ENCODE measurements at regions not wholly inside any gene's neighbourhood (a gene's known extent, or its start where the extent isn't known, plus 50 kb on each side); places are given as distances from the start of the nearest gene placed in this dataset.

DNA sequence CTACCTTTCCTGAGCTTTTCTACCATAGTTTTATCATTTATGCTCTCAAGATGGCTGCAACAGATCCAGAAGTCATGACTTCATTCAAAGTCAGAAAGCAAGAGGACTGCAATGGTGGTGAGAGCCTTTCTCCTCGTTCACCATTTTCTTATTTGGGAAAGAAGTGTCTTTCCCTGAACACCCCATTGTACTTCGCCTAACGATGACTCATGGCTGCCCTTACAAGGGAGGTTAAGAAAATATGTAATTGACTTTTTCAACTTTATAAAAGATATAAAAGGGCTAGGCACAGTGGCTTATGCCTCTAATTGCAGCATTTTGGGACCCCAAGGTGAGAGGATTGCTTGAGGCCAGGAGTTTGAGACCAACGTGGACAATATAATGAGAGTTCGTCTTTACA lies 541.7 kb downstream of the METTL15 start:
- no peaks in the 10 kb centered on the region for H3K9me3 ChIP-seq (ENCODE audit: insufficient read depth, low read length)
- H3F3A ChIP-seq (ENCODE audit: insufficient read depth), result no peaks in the 10 kb centered on the region
- H3K27ac ChIP-seq (ENCODE audit: low read depth, low read length), result no peak overlapping the region
- no peak overlapping the region for H2AFZ ChIP-seq (ENCODE audit: low read depth, low read length, severe bottlenecking)
- H3K4me2 ChIP-seq (ENCODE audit: low read depth, low read length, poor library complexity, severe bottlenecking), result no peak overlapping the region
- H3K9me2 ChIP-seq (replicated peaks; ENCODE audit: insufficient read depth, low read length), result no peaks in the 10 kb centered on the region
- no peak overlapping the region for H3K4me3 ChIP-seq (ENCODE audit: insufficient read depth, low read length, poor library complexity, severe bottlenecking)
- H3K36me3 ChIP-seq (ENCODE audit: low read length), result no peaks in the 10 kb centered on the region
- H3K9ac ChIP-seq (ENCODE audit: low read length), result no peak overlapping the region
- H4K20me1 ChIP-seq (ENCODE audit: low read depth, low read length), result no peaks in the 10 kb centered on the region
- no peaks in the 10 kb centered on the region for H3K79me2 ChIP-seq (ENCODE audit: insufficient read depth, low read length)
- no peaks in the 10 kb centered on the region for H3K27me3 ChIP-seq (ENCODE audit: low read length)
- TF ChIP-seq CTCF (IDR thresholded peaks at IDR 0.05; ENCODE audit: insufficient read depth, low read length, poor library complexity, severe bottlenecking) (no peak), EZH2phosphoT487 (conservative IDR thresholded peaks at IDR 0.05; ENCODE audit: low read length) (no peak)

DNA sequence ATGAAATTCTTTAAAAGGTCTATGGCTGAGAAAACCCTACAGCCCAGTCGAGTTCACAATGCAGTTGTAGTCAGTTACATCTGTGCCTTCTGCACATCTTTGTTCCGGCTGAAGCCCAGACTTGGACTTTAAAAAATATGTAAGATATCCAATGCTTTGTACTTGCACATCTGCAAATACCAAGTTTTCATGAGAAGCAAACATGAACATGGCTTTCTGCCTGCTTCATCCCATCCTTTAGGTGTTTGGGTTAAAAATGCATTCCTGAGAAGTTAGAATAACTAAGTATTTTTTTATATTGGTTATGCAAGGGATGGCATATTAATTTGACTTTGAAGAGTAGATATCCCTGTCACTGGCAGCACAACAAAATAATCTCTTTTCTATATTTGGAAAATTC lies 528.4 kb downstream of the METTL15 start:
- H3K9ac ChIP-seq (ENCODE audit: low read length), result no peak overlapping the region
- no peak overlapping the region for H3K27ac ChIP-seq (ENCODE audit: low read depth, low read length)
- no peak overlapping the region for H2AFZ ChIP-seq (ENCODE audit: low read depth, low read length, severe bottlenecking)
- H3K4me2 ChIP-seq (ENCODE audit: low read depth, low read length, poor library complexity, severe bottlenecking), result no peak overlapping the region
- no peaks in the 10 kb centered on the region for H4K20me1 ChIP-seq (ENCODE audit: low read depth, low read length)
- H3F3A ChIP-seq (ENCODE audit: insufficient read depth), result no peaks in the 10 kb centered on the region
- no peak overlapping the region for H3K4me3 ChIP-seq (ENCODE audit: insufficient read depth, low read length, poor library complexity, severe bottlenecking)
- no peaks in the 10 kb centered on the region for H3K9me3 ChIP-seq (ENCODE audit: insufficient read depth, low read length)
- no peaks in the 10 kb centered on the region for H3K79me2 ChIP-seq (ENCODE audit: insufficient read depth, low read length)
- no peaks in the 10 kb centered on the region for H3K27me3 ChIP-seq (ENCODE audit: low read length)
- TF ChIP-seq CTCF (IDR thresholded peaks at IDR 0.05; ENCODE audit: insufficient read depth, low read length, poor library complexity, severe bottlenecking), result no peak
- no peak for TF ChIP-seq EZH2phosphoT487 (conservative IDR thresholded peaks at IDR 0.05; ENCODE audit: low read length)
- no peaks in the 10 kb centered on the region for H3K36me3 ChIP-seq (ENCODE audit: low read length)
- no peaks in the 10 kb centered on the region for H3K9me2 ChIP-seq (replicated peaks; ENCODE audit: insufficient read depth, low read length)

DNA sequence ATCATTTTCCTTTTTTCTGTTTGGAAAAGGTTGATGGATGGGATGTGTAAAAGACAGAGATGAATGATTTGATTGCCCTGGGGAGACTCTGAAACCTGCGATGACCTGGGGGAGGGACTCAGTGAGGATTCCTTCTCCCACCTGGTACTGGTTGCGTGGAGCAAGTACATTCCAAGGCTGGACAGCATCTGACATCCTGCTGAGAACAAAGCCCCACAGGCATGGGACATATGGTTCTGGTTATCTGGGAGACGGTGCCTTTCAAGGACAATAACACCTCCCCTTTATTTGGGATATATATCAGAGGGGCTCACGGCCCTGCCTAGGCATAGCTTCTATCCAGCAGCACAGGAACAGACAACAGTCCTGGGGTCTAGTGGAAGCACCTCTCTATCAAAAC lies 527.8 kb downstream of the METTL15 start:
- Histone ChIP-seq H2AFZ (ENCODE audit: low read depth, low read length, severe bottlenecking) (no peak overlapping the region), H3K4me2 (ENCODE audit: low read depth, low read length, poor library complexity, severe bottlenecking) (no peak overlapping the region), H4K20me1 (ENCODE audit: low read depth, low read length) (no peaks in the 10 kb centered on the region), H3K27ac (ENCODE audit: low read depth, low read length) (no peak overlapping the region), H3K36me3 (ENCODE audit: low read length) (no peaks in the 10 kb centered on the region), H3K9me2 (replicated peaks; ENCODE audit: insufficient read depth, low read length) (no peaks in the 10 kb centered on the region), H3K4me3 (ENCODE audit: insufficient read depth, low read length, poor library complexity, severe bottlenecking) (no peak overlapping the region), H3K9ac (ENCODE audit: low read length) (no peak overlapping the region), H3K79me2 (ENCODE audit: insufficient read depth, low read length) (no peaks in the 10 kb centered on the region), H3F3A (ENCODE audit: insufficient read depth) (no peaks in the 10 kb centered on the region), H3K27me3 (ENCODE audit: low read length) (no peaks in the 10 kb centered on the region), H3K9me3 (ENCODE audit: insufficient read depth, low read length) (no peaks in the 10 kb centered on the region)
- TF ChIP-seq EZH2phosphoT487 (conservative IDR thresholded peaks at IDR 0.05; ENCODE audit: low read length) (no peak), CTCF (IDR thresholded peaks at IDR 0.05; ENCODE audit: insufficient read depth, low read length, poor library complexity, severe bottlenecking) (no peak)

- no peak overlapping the region for H2AFZ ChIP-seq (ENCODE audit: low read depth, low read length, severe bottlenecking)
- H3F3A ChIP-seq (ENCODE audit: insufficient read depth), result no peaks in the 10 kb centered on the region
- H3K4me2 ChIP-seq (ENCODE audit: low read depth, low read length, poor library complexity, severe bottlenecking), result no peak overlapping the region
- no peak overlapping the region for H3K9ac ChIP-seq (ENCODE audit: low read length)
- H3K79me2 ChIP-seq (ENCODE audit: insufficient read depth, low read length), result no peaks in the 10 kb centered on the region
- no peaks in the 10 kb centered on the region for H4K20me1 ChIP-seq (ENCODE audit: low read depth, low read length)
- TF ChIP-seq EZH2phosphoT487 (conservative IDR thresholded peaks at IDR 0.05; ENCODE audit: low read length) (no peak), CTCF (IDR thresholded peaks at IDR 0.05; ENCODE audit: insufficient read depth, low read length, poor library complexity, severe bottlenecking) (no peak)
- no peaks in the 10 kb centered on the region for H3K9me2 ChIP-seq (replicated peaks; ENCODE audit: insufficient read depth, low read length)
- H3K4me3 ChIP-seq (ENCODE audit: insufficient read depth, low read length, poor library complexity, severe bottlenecking), result no peak overlapping the region
- H3K9me3 ChIP-seq (ENCODE audit: insufficient read depth, low read length), result no peaks in the 10 kb centered on the region
- H3K27ac ChIP-seq (ENCODE audit: low read depth, low read length), result no peak overlapping the region
- H3K27me3 ChIP-seq (ENCODE audit: low read length), result no peaks in the 10 kb centered on the region
- no peaks in the 10 kb centered on the region for H3K36me3 ChIP-seq (ENCODE audit: low read length)
These were observed 524.1 kb downstream of the METTL15 start for GRCh38 chr11:28632338-28632737.

Data from SU-DHL-6 (cell line).